ENCODE measurements at regions not wholly inside any gene's neighbourhood (a gene's known extent, or its start where the extent isn't known, plus 50 kb on each side); places are given as distances from the start of the nearest gene placed in this dataset.

GRCh38 chr5:117165068-117165467 lies 590.4 kb upstream of the SEMA6A start:
- Mint-ChIP-seq H3K9me3 (peaks cover 0 to 5% of the 10 kb centered on the region in 2 experiments; a peak in 1 of 5 replicates), H3K4me3 (no peak overlapping the region), H3K36me3 (ENCODE audit: insufficient read depth in 1 of 3, low read depth in 3 of 3) (peaks cover 0 to 2% (median 1%) of the 10 kb centered on the region in 3 experiments; a peak in 2 of 7 replicates), H3K4me1 (peaks cover 11 to 14% of the 10 kb centered on the region in 2 experiments), H3K27ac (no peak overlapping the region), H3K27me3 (ENCODE audit: low read depth) (no peaks in the 10 kb centered on the region)
- no peaks in the 10 kb centered on the region for H3K79me2 ChIP-seq (ENCODE audit: insufficient read depth, low read length)
- no peak overlapping the region for H3K56ac ChIP-seq (ENCODE audit: insufficient read length, low read depth, low read length)
- no peak overlapping the region for H2AFZ ChIP-seq (ENCODE audit: low read length)
- no peak overlapping the region for H3K27ac ChIP-seq (ENCODE audit: insufficient read length, low read depth, low read length)
- no peak overlapping the region for H3T11ph ChIP-seq (ENCODE audit: low read length)
- H4K8ac ChIP-seq (replicated peaks; ENCODE audit: insufficient read length, low read depth, low read length) = no peak overlapping the region
- no peak overlapping the region for H3K4ac ChIP-seq (ENCODE audit: low read depth, low read length)
- no peak overlapping the region for H4K91ac ChIP-seq (ENCODE audit: insufficient read length, low read depth, low read length)
- no peak overlapping the region for H3K23ac ChIP-seq (ENCODE audit: insufficient read length, low read depth, low read length)
- DNase-seq = no peak
- no peak overlapping the region for H2BK5ac ChIP-seq (ENCODE audit: insufficient read length, low read length)
- H2BK120ac ChIP-seq (ENCODE audit: low read depth, low read length, poor library complexity, severe bottlenecking) = no peak overlapping the region
- no CpG with 5 or more reads among the region's 4 CpGs for WGBS (ENCODE audit: extremely low coverage, insufficient read length, low lambda C conversion rate)
- H3K79me1 ChIP-seq (ENCODE audit: insufficient read depth, low read depth, low read length, poor library complexity, severe bottlenecking) = no peaks in the 10 kb centered on the region
- H2BK15ac ChIP-seq (ENCODE audit: low read depth, low read length) = no peak overlapping the region
- H3K4me2 ChIP-seq (ENCODE audit: insufficient read depth, insufficient read length, low read length) = no peak overlapping the region
- no peak for TF ChIP-seq CTCF (conservative IDR thresholded peaks at IDR 0.05)
- no peaks in the 10 kb centered on the region for H3K9me3 ChIP-seq (ENCODE audit: control insufficient read depth, low read depth, low read length)
- H3K4me1 ChIP-seq (ENCODE audit: insufficient read depth, low read length) = 0 out of 2 replicates have a peak, but pooled peaks cover 2% of the 10 kb centered on the region
- no peak overlapping the region for H2BK12ac ChIP-seq (ENCODE audit: insufficient read length, low read depth, low read length)
- no peak overlapping the region for H3K14ac ChIP-seq (ENCODE audit: insufficient read depth, low read length)
- H3K27me3 ChIP-seq (ENCODE audit: insufficient read depth, low read length) = no peaks in the 10 kb centered on the region
- no peak overlapping the region for H3K18ac ChIP-seq (ENCODE audit: insufficient read length, low read depth, low read length)
- H4K20me1 ChIP-seq (ENCODE audit: control insufficient read depth, insufficient read depth, insufficient read length) = no peaks in the 10 kb centered on the region
- H2AK5ac ChIP-seq (ENCODE audit: insufficient read length, low read length) = no peak overlapping the region
- no peak overlapping the region for H2BK20ac ChIP-seq (ENCODE audit: low read depth, low read length, poor library complexity, severe bottlenecking)
- H3K9ac ChIP-seq (ENCODE audit: extremely low read depth, insufficient read length, low read length) = no peak overlapping the region
- H4K5ac ChIP-seq (ENCODE audit: insufficient read length, low read depth, low read length) = no peak overlapping the region
- H3K23me2 ChIP-seq (ENCODE audit: insufficient read length, low read depth, low read length, poor library complexity, severe bottlenecking) = no peaks in the 10 kb centered on the region
